NB4 (cell line): ENCODE measurements at regions not wholly inside any gene's neighbourhood (a gene's known extent, or its start where the extent isn't known, plus 50 kb on each side); places are given as distances from the start of the nearest gene placed in this dataset.

Source experiments
- CTCF ChIP-seq: IDR thresholded peaks from one replicate; pipeline ENCODE4 v1.5.1; 2012; ENCODE audit warnings: low read depth, low read length
- MAX ChIP-seq: IDR thresholded peaks from 2 replicates; pipeline ENCODE4 v1.6.1; 2011; ENCODE audit warnings: low read depth, low read length
- POLR2A ChIP-seq: IDR thresholded peaks from 2 replicates; pipeline ENCODE4 v1.6.1; 2011; ENCODE audit warnings: mild to moderate bottlenecking; ENCODE audit not compliant: insufficient read length; ENCODE audit errors: extremely low read depth

- no peak for TF ChIP-seq CTCF
- no peak for TF ChIP-seq MAX
- TF ChIP-seq POLR2A, result no peak
Measured at GRCh38 chr1:165067829-165068228, 288.7 kb downstream of the LMX1A start.
